ENCODE measurements at regions not wholly inside any gene's neighbourhood (a gene's known extent, or its start where the extent isn't known, plus 50 kb on each side); places are given as distances from the start of the nearest gene placed in this dataset.

- Histone ChIP-seq H3K4me1 (ENCODE audit: insufficient read depth, low read length) (no peaks in the 10 kb centered on the region), H3K27ac (ENCODE audit: low read depth, low read length) (no peak overlapping the region), H3K9me3 (ENCODE audit: insufficient read depth, low read depth, low read length) (peaks cover 22% of the 10 kb centered on the region), H3K27me3 (ENCODE audit: insufficient read depth, low read length) (no peaks in the 10 kb centered on the region), H3K9ac (ENCODE audit: low read depth, low read length) (no peak overlapping the region), H3K4me3 (ENCODE audit: low read length) (no peak overlapping the region), H3K36me3 (ENCODE audit: insufficient read depth, low read length) (no peaks in the 10 kb centered on the region)
These were observed 911.7 kb upstream of the POU3F3 start for GRCh38 chr2:103942199-103942598.

DNA sequence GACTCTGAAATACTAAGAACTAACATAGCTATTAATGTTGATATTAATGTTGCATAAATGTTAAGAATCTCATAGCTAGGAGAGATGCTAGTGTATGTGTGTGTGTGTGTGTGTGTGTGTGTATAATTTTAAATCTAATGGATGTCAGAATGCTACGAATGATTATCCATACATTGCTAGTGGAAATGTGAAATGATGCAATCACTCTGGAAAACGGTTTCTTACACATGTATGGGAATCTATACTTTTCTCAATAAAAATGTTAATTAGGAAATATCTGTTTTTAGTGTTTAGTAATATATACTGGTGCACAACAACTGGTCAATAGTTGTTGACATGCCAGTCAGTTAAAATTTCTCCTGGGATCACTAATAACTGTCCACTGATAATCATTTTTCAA lies 908.8 kb upstream of the POU3F3 start:
- WGBS = 94% methylated on average over 2 of the region's 2 CpGs
- no peaks in the 10 kb centered on the region for H3K36me3 ChIP-seq (ENCODE audit: insufficient read depth, low read length)
- no peaks in the 10 kb centered on the region for H3K4me1 ChIP-seq (ENCODE audit: insufficient read depth, low read length)
- H3K9me3 ChIP-seq (ENCODE audit: insufficient read depth, low read depth, low read length) = peaks cover 22% of the 10 kb centered on the region
- no peaks in the 10 kb centered on the region for H3K27me3 ChIP-seq (ENCODE audit: insufficient read depth, low read length)
- H3K9ac ChIP-seq (ENCODE audit: low read depth, low read length) = no peak overlapping the region
- no peak overlapping the region for H3K4me3 ChIP-seq (ENCODE audit: low read length)
- no peak overlapping the region for H3K27ac ChIP-seq (ENCODE audit: low read depth, low read length)

GRCh38 chr2:103959174-103960128 lies 894.5 kb upstream of the POU3F3 start:
- 34% methylated on average over 5 of the region's 9 CpGs for WGBS
- Histone ChIP-seq H3K4me3 (ENCODE audit: low read length) (no peak overlapping the region), H3K4me1 (ENCODE audit: insufficient read depth, low read length) (no peaks in the 10 kb centered on the region), H3K36me3 (ENCODE audit: insufficient read depth, low read length) (no peaks in the 10 kb centered on the region), H3K9me3 (ENCODE audit: insufficient read depth, low read depth, low read length) (no peaks in the 10 kb centered on the region), H3K27me3 (ENCODE audit: insufficient read depth, low read length) (no peaks in the 10 kb centered on the region), H3K27ac (ENCODE audit: low read depth, low read length) (no peak overlapping the region), H3K9ac (ENCODE audit: low read depth, low read length) (no peak overlapping the region)

DNA sequence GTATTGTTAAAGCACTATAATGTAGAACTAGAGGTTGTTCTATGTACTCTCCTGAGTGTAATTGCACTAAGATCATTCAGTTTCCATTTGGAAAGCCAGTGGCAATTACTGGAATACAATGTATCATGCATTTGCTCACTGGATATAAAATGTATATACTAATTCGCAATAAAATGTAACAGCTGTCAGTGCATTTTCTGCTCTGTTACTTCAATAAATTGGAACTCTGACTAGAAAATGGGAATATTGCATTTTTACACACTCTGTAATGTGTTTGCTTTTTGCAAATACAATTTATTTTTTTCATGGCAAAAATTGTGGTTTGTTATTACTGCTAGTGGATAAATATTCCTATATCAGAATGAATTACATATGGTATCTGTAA lies 893.8 kb upstream of the POU3F3 start:
- H3K27me3 ChIP-seq (ENCODE audit: insufficient read depth, low read length) = no peaks in the 10 kb centered on the region
- no peak overlapping the region for H3K27ac ChIP-seq (ENCODE audit: low read depth, low read length)
- H3K36me3 ChIP-seq (ENCODE audit: insufficient read depth, low read length) = no peaks in the 10 kb centered on the region
- no peak overlapping the region for H3K9ac ChIP-seq (ENCODE audit: low read depth, low read length)
- H3K4me1 ChIP-seq (ENCODE audit: insufficient read depth, low read length) = no peaks in the 10 kb centered on the region
- no peaks in the 10 kb centered on the region for H3K9me3 ChIP-seq (ENCODE audit: insufficient read depth, low read depth, low read length)
- no peak overlapping the region for H3K4me3 ChIP-seq (ENCODE audit: low read length)
- 88% methylated on average over 1 of the region's 1 CpG for WGBS

GRCh38 chr2:103960951-103961350 lies 893.0 kb upstream of the POU3F3 start:
- WGBS = 89% methylated on average over 6 of the region's 6 CpGs
- H3K36me3 ChIP-seq (ENCODE audit: insufficient read depth, low read length) = no peaks in the 10 kb centered on the region
- H3K27ac ChIP-seq (ENCODE audit: low read depth, low read length) = no peak overlapping the region

GRCh38 chr2:103961862-103962261 lies 892.1 kb upstream of the POU3F3 start:
- no peaks in the 10 kb centered on the region for H3K36me3 ChIP-seq (ENCODE audit: insufficient read depth, low read length)
- no peaks in the 10 kb centered on the region for H3K27me3 ChIP-seq (ENCODE audit: insufficient read depth, low read length)
- H3K27ac ChIP-seq (ENCODE audit: low read depth, low read length) = no peak overlapping the region
- 89% methylated on average over 4 of the region's 4 CpGs for WGBS
- H3K4me3 ChIP-seq (ENCODE audit: low read length) = no peak overlapping the region
- no peaks in the 10 kb centered on the region for H3K9me3 ChIP-seq (ENCODE audit: insufficient read depth, low read depth, low read length)
- H3K9ac ChIP-seq (ENCODE audit: low read depth, low read length) = no peak overlapping the region
- no peaks in the 10 kb centered on the region for H3K4me1 ChIP-seq (ENCODE audit: insufficient read depth, low read length)

More at GRCh38 chr2:103960951-103961350, 893.0 kb upstream of the POU3F3 start:
- Histone ChIP-seq H3K9me3 (ENCODE audit: insufficient read depth, low read depth, low read length) (no peaks in the 10 kb centered on the region), H3K27me3 (ENCODE audit: insufficient read depth, low read length) (no peaks in the 10 kb centered on the region), H3K9ac (ENCODE audit: low read depth, low read length) (no peak overlapping the region), H3K4me1 (ENCODE audit: insufficient read depth, low read length) (no peaks in the 10 kb centered on the region), H3K4me3 (ENCODE audit: low read length) (no peak overlapping the region)

DNA sequence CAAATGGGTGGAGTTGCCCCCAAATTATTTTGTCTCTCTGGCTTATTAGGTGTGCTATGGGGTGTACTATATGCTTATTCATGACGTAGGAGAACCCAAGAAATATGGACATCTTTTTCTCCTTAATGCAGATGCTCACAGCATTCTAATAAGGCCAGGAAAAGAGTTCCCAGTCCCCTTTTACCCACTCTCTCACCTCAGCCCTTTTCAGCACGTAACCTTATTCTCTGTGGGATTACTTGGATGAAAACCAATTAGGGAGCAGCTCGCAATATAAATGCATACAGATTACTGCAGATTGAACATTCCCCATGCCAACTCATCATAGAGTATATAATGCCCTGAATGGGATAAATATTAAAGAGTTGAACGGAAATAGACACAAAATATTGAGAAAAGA lies 891.2 kb upstream of the POU3F3 start:
- Histone ChIP-seq H3K4me1 (ENCODE audit: insufficient read depth, low read length) (no peaks in the 10 kb centered on the region), H3K27ac (ENCODE audit: low read depth, low read length) (no peak overlapping the region), H3K36me3 (ENCODE audit: insufficient read depth, low read length) (no peaks in the 10 kb centered on the region), H3K27me3 (ENCODE audit: insufficient read depth, low read length) (no peaks in the 10 kb centered on the region), H3K4me3 (ENCODE audit: low read length) (no peak overlapping the region), H3K9me3 (ENCODE audit: insufficient read depth, low read depth, low read length) (no peaks in the 10 kb centered on the region), H3K9ac (ENCODE audit: low read depth, low read length) (no peak overlapping the region)
- 97% methylated on average over 3 of the region's 4 CpGs for WGBS

- no peaks in the 10 kb centered on the region for H3K36me3 ChIP-seq (ENCODE audit: insufficient read depth, low read length)
- no peak overlapping the region for H3K9ac ChIP-seq (ENCODE audit: low read depth, low read length)
- no peak overlapping the region for H3K27ac ChIP-seq (ENCODE audit: low read depth, low read length)
- no peaks in the 10 kb centered on the region for H3K9me3 ChIP-seq (ENCODE audit: insufficient read depth, low read depth, low read length)
- no peak overlapping the region for H3K4me3 ChIP-seq (ENCODE audit: low read length)
- 91% methylated on average over 4 of the region's 5 CpGs for WGBS
- H3K4me1 ChIP-seq (ENCODE audit: insufficient read depth, low read length) = no peaks in the 10 kb centered on the region
- H3K27me3 ChIP-seq (ENCODE audit: insufficient read depth, low read length) = no peaks in the 10 kb centered on the region
These were observed 890.7 kb upstream of the POU3F3 start for GRCh38 chr2:103963146-103963725.

- H3K36me3 ChIP-seq (ENCODE audit: insufficient read depth, low read length) = no peaks in the 10 kb centered on the region
These were observed 876.7 kb upstream of the POU3F3 start for GRCh38 chr2:103977241-103977640.

DNA sequence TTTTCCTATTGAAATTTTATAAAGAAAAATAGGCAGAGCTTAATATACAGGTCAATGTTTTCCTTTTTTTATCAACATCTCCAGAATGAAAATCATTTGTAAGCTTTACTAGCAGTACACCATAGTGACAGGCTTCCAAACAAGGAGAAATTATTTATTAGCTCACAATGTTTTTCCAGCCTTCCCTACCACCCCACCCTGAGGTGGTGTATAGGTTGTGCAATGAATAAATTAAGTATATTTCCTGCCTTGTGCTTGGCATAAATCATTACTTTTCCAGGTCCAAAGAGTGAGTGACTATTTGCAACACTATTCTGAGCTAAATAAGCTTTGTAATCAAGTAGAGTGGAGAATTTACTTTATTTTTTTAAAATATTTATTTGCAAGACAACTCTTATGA lies 876.2 kb upstream of the POU3F3 start:
- H3K4me1 ChIP-seq (ENCODE audit: insufficient read depth, low read length) = no peaks in the 10 kb centered on the region
- no peak overlapping the region for H3K9ac ChIP-seq (ENCODE audit: low read depth, low read length)
- no peaks in the 10 kb centered on the region for H3K9me3 ChIP-seq (ENCODE audit: insufficient read depth, low read depth, low read length)
- no peaks in the 10 kb centered on the region for H3K36me3 ChIP-seq (ENCODE audit: insufficient read depth, low read length)
- no peak overlapping the region for H3K4me3 ChIP-seq (ENCODE audit: low read length)
- H3K27me3 ChIP-seq (ENCODE audit: insufficient read depth, low read length) = no peaks in the 10 kb centered on the region
- H3K27ac ChIP-seq (ENCODE audit: low read depth, low read length) = no peak overlapping the region

More at GRCh38 chr2:103977241-103977640, 876.7 kb upstream of the POU3F3 start:
- H3K4me1 ChIP-seq (ENCODE audit: insufficient read depth, low read length) = no peaks in the 10 kb centered on the region
- no peaks in the 10 kb centered on the region for H3K27me3 ChIP-seq (ENCODE audit: insufficient read depth, low read length)
- no peaks in the 10 kb centered on the region for H3K9me3 ChIP-seq (ENCODE audit: insufficient read depth, low read depth, low read length)
- H3K9ac ChIP-seq (ENCODE audit: low read depth, low read length) = no peak overlapping the region
- no peak overlapping the region for H3K4me3 ChIP-seq (ENCODE audit: low read length)
- WGBS = 95% methylated on average over 4 of the region's 4 CpGs
- H3K27ac ChIP-seq (ENCODE audit: low read depth, low read length) = no peak overlapping the region

GRCh38 chr2:103980401-103980800 lies 873.5 kb upstream of the POU3F3 start:
- Histone ChIP-seq H3K9me3 (ENCODE audit: insufficient read depth, low read depth, low read length) (no peaks in the 10 kb centered on the region), H3K27ac (ENCODE audit: low read depth, low read length) (no peak overlapping the region), H3K4me3 (ENCODE audit: low read length) (no peak overlapping the region), H3K9ac (ENCODE audit: low read depth, low read length) (no peak overlapping the region), H3K36me3 (ENCODE audit: insufficient read depth, low read length) (no peaks in the 10 kb centered on the region), H3K4me1 (ENCODE audit: insufficient read depth, low read length) (peaks cover 3% of the 10 kb centered on the region), H3K27me3 (ENCODE audit: insufficient read depth, low read length) (no peaks in the 10 kb centered on the region)
- no CpG with 5 or more reads among the region's 1 CpG for WGBS
